ENCODE measurements at regions not wholly inside any gene's neighbourhood (a gene's known extent, or its start where the extent isn't known, plus 50 kb on each side); places are given as distances from the start of the nearest gene placed in this dataset.
"Not testable (repeated sequence)": the region's sequence is repeated elsewhere in the genome, so short reads cannot be mapped to it uniquely, and the experiment has no call there.

- DNase-seq: no peak
Observed at GRCh38 chr18:34942276-34942675, 98.9 kb upstream of the MAPRE2 start.

GRCh38 chr18:34942975-34943374, 98.2 kb upstream of the MAPRE2 start:
- DNase-seq: no peak

GRCh38 chr18:34943587-34943986, 97.6 kb upstream of the MAPRE2 start:
- no peak for DNase-seq

GRCh38 chr18:34947711-34948125, 93.5 kb upstream of the MAPRE2 start:
- DNase-seq: peak; percentile 53

GRCh38 chr18:34951625-34952379, 89.4 kb upstream of the MAPRE2 start:
- DNase-seq: no peak

- DNase-seq: no peak
Observed at GRCh38 chr18:34953212-34953611, 88.0 kb upstream of the MAPRE2 start.

- DNase-seq: not testable (repeated sequence)
Observed at GRCh38 chr18:34955494-34955893, 85.7 kb upstream of the MAPRE2 start.

DNA sequence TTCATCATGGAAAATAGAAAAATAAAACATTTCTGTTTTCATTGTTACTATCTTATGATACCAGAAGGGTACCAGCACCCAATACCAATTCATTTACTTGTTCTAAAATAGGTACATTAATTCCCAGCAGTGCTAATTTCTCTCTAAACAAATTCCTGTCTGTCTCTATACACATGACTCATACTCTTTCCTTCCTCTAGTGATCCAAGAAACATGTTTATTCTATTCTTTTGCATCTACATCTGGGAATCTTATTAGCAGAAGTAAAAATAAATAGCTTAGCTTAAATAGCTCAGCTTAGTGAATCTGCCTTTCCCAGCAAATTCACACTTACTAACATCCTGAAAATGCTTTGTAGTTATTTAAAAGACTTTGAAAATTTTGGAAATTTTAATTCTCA, 84.5 kb upstream of the MAPRE2 start:
- DNase-seq: peak; percentile 9

DNA sequence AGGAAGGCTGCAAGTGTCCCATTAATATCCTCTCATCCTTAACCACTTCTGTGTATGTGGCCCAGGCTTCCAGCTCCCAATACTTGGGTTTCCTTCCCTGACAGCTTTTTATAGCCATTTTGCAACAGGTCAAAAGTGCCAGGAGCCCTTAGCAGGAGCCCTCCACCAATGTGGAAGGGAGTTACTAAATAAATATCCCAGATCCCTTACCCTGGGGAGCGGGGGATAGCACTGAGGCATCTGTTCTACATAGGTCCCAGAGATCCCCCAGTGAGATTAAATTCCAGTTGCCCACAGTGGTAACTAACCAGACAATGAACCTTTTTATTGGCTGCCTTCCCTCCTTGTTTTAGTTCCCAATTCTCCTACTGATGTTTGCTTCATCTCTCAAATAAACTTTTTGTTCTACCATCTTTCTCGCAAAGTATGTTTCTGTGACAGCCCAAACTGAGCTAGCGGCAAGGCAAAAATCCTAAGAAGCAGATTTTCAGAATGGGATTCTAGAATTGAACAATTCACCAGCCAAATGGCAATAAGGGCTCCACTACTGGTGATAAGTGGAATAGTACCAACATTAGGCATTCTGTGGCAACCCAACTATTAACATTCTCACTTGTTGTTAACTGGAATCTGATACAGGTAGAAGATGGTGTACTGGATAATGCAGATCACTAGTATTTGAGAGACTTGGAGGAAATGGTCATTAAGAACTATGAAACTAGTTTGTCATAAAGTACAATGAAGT, 83.9 kb upstream of the MAPRE2 start:
- DNase-seq: peak; percentile 36

DNA sequence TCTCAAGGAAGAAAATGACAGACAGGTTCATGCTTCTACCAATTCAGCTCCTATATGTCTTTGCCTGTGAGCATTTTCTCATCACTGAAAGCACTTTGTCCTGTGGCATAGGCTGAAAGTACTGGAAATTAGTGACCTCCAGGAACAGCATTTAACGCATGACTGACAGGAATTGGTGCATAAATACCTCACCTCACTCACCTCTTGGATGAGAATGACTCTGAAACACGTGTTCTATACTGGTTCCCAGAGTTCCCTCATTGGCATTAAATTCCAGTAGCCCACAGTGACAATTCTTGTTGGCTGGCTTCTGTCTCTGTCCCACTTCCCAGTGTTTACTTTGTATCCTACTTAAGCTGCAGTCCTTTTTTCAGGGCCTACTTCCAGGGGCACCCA, 83.4 kb upstream of the MAPRE2 start:
- DNase-seq: no peak

GRCh38 chr18:34959211-34959829, 81.9 kb upstream of the MAPRE2 start:
- no peak for DNase-seq

DNA sequence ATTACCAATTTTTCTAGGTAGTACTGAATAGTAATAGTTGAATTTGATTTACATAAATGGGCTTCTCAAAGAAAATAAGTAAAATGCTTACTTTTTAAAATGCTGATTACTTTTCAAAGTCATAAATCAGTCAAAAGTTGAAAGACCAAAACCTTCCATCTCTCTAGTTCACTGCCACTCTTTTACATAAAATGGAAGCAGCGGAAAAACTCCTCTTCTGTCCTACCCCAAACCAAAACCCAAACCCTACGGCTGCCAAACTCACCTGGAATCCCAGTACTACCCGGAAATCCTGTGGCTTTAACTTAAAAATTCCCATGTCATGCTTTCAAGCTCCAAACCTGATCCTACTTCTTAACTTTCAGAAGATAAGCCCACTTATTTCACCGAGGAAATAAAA, 81.2 kb upstream of the MAPRE2 start:
- no peak for DNase-seq

GRCh38 chr18:34965108-34965507, 76.1 kb upstream of the MAPRE2 start:
- DNase-seq: no peak

DNA sequence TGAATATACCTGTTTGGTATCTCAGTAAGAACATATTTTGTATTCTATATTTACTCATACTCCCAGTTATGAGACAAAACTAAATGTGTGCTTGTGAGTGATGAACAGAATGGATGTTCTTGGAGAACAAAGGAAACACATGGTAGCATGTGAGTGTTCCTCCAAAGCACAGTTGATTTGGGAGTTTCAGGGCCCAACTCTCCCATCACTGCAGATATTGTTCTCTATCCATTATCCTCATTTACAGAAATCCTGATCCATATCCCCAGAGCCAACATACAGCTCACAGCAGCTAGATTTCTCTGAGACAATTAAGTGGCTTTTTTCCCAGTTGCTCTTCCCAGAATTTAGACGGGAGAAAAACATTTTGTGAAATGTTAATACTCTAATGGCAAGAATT, 75.6 kb upstream of the MAPRE2 start:
- DNase-seq: no peak

DNA sequence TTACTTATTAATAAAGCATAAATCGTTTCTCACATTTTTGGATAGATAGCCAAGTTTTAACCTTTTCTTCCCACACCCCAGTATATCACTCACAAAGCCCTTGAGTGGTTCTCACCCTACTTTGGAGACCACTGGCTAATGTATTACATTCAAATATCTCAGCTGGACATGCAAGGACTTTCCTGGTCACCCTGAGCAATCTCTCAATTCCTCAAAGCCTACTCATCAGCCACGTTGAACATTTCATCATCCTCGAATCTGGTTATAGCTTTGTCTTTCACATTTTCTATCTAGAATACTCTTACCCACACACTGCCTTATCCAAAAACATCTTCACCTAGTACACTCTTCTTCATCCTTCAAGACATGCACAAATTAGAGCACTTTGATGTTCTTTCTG, 71.1 kb upstream of the MAPRE2 start:
- peak; percentile 46 for DNase-seq

DNA sequence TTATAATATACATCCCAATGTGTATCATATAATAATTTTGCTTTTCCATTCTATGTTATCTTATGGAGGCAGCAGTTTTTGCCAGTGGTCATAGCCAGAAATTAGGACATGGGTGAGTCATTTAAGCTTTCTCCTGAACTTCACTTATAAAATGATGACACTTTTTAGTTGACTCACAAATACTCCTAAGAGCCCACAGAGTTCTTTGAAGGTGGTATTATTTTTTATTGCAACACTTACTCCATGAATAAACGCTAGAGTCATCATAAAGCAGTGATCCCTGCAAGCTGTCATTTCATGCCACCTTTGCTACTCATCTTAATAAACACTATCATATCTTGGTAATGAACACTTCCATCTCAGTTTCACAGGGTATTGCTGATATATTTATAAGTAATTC, 69.9 kb upstream of the MAPRE2 start:
- peak; percentile 54 for DNase-seq

DNA sequence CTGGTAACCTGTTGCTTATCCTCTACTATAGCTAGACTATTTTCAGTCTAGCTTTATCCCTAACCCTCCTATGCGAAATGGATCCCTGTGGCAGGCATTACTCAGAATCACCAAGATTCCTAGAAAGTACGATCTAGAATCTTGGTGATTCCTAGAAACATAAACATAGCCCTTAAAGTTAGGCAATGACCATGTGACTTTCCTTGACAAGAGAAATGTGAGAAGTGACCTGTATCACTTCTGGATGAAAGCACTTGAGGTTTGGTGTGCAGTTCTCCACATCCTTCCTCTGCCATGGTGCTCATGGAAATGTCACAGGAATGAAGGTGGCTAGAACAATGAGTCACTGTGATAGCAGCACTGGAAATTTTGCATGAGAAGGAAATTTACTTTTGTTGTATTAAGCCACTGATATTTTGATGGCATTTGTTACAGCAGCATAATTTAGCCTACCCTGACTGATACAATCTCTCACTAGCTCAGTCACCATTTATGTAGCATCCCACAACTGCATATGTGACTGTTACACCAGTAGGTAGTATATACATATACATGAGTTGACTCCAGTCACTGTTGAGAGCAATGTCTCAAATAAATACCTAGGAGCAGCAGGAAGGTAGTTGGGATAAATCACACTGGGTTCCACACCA, 68.3 kb upstream of the MAPRE2 start:
- no peak for DNase-seq

- no peak for DNase-seq
Observed at GRCh38 chr18:34976123-34976522, 65.1 kb upstream of the MAPRE2 start.

DNA sequence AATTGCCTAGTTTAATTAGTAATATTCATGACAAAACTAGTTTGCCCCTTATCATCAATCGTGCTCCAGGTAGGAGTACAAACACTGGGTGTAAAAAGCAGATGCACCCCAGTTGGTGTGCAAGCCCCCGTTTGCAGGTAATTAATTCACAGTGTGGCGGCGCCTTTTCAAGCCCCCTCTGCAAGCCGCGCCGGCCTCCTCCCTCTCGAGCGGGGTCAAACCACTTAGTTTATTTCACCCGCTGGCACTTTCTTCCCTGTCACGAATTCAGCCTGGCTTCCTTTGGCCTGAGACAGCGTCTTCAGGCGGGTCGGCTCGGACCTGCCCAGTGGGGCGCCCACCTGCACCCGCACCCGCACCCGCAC, 64.7 kb upstream of the MAPRE2 start:
- no peak for DNase-seq

- DNase-seq: peak; percentile 51
Observed at GRCh38 chr18:34976899-34977837, 64.0 kb upstream of the MAPRE2 start.

DNA sequence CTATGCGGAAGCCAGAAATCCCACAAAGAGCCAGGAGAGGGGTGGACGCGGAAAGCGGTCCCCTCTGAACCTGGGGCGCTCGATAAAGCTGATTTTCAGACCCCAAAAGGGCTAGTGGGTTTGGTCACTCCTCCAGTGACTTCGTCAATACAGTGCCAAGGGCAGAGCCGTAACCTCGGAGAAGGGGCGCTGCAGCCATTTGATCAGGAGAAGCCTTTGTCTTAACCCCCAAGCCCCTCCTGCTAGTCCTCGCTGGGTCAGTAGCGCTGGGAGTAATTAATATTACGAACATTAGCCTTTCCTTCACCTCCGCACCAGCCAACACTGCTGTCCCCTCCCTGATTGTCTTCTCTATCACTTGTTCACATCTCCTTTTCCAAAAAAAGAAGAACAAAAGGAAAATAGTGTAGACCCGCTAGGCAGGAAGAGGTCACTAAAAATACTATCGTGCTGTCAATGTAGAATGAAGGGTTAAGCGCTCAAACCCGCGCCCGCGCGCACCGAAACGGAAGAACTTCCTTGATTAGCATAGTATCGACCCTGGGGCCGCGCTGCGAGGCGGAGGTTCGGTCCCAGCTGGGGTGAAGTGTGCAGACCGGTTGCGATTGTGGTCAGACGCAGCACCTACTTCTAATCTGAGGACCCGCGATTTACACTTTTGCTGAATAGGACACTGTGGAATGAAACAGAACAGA, 63.2 kb upstream of the MAPRE2 start:
- peak; percentile 37 for DNase-seq

DNA sequence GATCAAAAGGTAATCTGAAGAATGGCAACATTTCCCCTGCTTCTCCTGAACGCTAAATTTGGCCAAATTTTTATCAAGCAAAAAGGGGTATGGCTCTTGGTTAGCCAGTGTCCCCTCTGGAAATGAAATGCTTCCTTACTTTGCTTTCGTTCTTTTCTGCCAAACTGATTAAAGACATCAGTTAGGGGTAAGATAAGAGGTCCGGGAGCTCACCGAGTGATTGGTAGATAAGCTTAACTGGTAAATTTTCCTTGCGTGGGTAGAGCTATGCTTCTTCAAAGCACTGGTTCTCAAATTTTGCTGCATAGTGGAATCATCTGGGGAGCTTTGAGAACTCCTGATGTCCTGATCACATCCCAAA, 62.7 kb upstream of the MAPRE2 start:
- no peak for DNase-seq

Measured in EL (cell line).